Esophagus squamous epithelium (tissue), 4 donors: ENCODE measurements at regions not wholly inside any gene's neighbourhood (a gene's known extent, or its start where the extent isn't known, plus 50 kb on each side); places are given as distances from the start of the nearest gene placed in this dataset.

Source experiments
- CTCF ChIP-seq, 6 experiments: fragments of 450-650 bp in 4 of 6; fragments of 200-600 bp in 2 of 6; sonication (generic) in 2 of 6; IDR thresholded peaks; one replicate each; pipeline ENCODE4 v1.5.1; 2016 to 2019; ENCODE audit warnings: antibody characterized with exemption in 6 of 6, mild to moderate bottlenecking in 4 of 6, moderate library complexity in 4 of 6
- POLR2A ChIP-seq, 4 donors: fragments of 450-650 bp; IDR thresholded peaks; one replicate each; pipeline ENCODE4 v1.6.1; 2017; ENCODE audit warnings: antibody characterized with exemption in 4 of 4, mild to moderate bottlenecking in 4 of 4, moderate library complexity in 3 of 4

GRCh38 chr13:83601539-83601938 is 280.7 kb downstream of the SLITRK1 start:
- TF ChIP-seq CTCF (IDR thresholded peaks at IDR 0.05), result no peak
- TF ChIP-seq POLR2A (IDR thresholded peaks at IDR 0.05), result no peak
